Calu3 (cell line): ENCODE measurements at regions not wholly inside any gene's neighbourhood (a gene's known extent, or its start where the extent isn't known, plus 50 kb on each side); places are given as distances from the start of the nearest gene placed in this dataset.

Experiments
- BruUV-seq: library from RNA; stranded (reverse); fragments of 400-500 nt; replicated peaks from 2 replicates; lab custom pipeline; 2021; lab: Mats Ljungman, UMichigan
- CTCF ChIA-PET: fragments of 300-600 bp; sonication (Branson Sonifier 250); formaldehyde crosslinking; loops from one replicate; lab custom pipeline; 2022; ENCODE audit warnings: antibody characterized with exemption; lab: Charles Lee
- DNase-seq: peaks from one replicate; pipeline ENCODE4 v3.0.0; 2022
- H3K27ac Mint-ChIP-seq: one replicate; pipeline ENCODE4 v1.8.0; 2022; ENCODE audit warnings: mixed read lengths; ENCODE audit not compliant: unreplicated experiment
- H3K27me3 Mint-ChIP-seq: one replicate; pipeline ENCODE4 v1.8.0; 2022; ENCODE audit warnings: mixed read lengths; ENCODE audit not compliant: unreplicated experiment
- H3K36me3 Mint-ChIP-seq: one replicate; pipeline ENCODE4 v1.8.0; 2022; ENCODE audit warnings: mild to moderate bottlenecking, moderate library complexity, mixed read lengths; ENCODE audit not compliant: insufficient read depth, unreplicated experiment
- H3K4me1 Mint-ChIP-seq: one replicate; pipeline ENCODE4 v1.8.0; 2022; ENCODE audit warnings: mild to moderate bottlenecking, low read depth, mixed read lengths; ENCODE audit not compliant: unreplicated experiment
- H3K4me3 Mint-ChIP-seq: one replicate; pipeline ENCODE4 v1.8.0; 2022; ENCODE audit warnings: mild to moderate bottlenecking, low read depth, moderate library complexity, mixed read lengths; ENCODE audit not compliant: unreplicated experiment
- H3K9me3 Mint-ChIP-seq: one replicate; pipeline ENCODE4 v1.8.0; 2022; ENCODE audit warnings: low read depth, mixed read lengths; ENCODE audit not compliant: unreplicated experiment
- intact Hi-C: fragments of 100-400 bp; cut with micrococcal nuclease; formaldehyde crosslinking; loops from one replicate; pipeline ENCODE4 v1.10.0; 2022; ENCODE audit not compliant: unreplicated experiment
- TF ChIP-seq, protein P1 (sequence below): fragments of 200-600 bp; IDR thresholded peaks from one replicate; pipeline ENCODE4 v1.8.0; 2022; ENCODE audit warnings: antibody characterized with exemption; ENCODE audit not compliant: unreplicated experiment

DNA sequence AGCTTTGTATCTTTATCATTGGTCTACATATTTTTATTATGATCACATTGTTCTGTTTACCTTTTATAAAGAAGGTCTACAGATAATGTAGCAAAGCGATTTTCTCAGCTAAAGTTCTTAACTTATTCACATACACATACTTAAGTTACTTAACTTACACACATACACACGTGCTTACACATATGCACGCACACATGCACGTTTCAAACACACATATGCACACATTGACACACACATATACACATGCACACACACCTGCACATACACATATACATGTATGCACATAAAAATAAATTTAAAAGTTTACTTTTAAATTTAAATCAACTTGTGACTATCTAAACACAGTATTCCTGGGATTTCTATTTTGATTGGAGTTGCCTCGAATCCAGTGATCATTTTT, 1204.5 kb upstream of the SLC39A10 start:
- CTCF ChIA-PET, result no interaction called here
- Mint-ChIP-seq H3K4me3 (no peak overlapping the region), H3K36me3 (no peaks in the 10 kb centered on the region), H3K27me3 (no peaks in the 10 kb centered on the region), H3K9me3 (no peaks in the 10 kb centered on the region), H3K27ac (no peak overlapping the region), H3K4me1 (no peaks in the 10 kb centered on the region)
- intact Hi-C loops, result no loop called here
- TF ChIP-seq, protein P1, sequence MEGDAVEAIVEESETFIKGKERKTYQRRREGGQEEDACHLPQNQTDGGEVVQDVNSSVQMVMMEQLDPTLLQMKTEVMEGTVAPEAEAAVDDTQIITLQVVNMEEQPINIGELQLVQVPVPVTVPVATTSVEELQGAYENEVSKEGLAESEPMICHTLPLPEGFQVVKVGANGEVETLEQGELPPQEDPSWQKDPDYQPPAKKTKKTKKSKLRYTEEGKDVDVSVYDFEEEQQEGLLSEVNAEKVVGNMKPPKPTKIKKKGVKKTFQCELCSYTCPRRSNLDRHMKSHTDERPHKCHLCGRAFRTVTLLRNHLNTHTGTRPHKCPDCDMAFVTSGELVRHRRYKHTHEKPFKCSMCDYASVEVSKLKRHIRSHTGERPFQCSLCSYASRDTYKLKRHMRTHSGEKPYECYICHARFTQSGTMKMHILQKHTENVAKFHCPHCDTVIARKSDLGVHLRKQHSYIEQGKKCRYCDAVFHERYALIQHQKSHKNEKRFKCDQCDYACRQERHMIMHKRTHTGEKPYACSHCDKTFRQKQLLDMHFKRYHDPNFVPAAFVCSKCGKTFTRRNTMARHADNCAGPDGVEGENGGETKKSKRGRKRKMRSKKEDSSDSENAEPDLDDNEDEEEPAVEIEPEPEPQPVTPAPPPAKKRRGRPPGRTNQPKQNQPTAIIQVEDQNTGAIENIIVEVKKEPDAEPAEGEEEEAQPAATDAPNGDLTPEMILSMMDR, result no peak
- no TSS peak for BruUV-seq
- DNase-seq, result no peak

DNA sequence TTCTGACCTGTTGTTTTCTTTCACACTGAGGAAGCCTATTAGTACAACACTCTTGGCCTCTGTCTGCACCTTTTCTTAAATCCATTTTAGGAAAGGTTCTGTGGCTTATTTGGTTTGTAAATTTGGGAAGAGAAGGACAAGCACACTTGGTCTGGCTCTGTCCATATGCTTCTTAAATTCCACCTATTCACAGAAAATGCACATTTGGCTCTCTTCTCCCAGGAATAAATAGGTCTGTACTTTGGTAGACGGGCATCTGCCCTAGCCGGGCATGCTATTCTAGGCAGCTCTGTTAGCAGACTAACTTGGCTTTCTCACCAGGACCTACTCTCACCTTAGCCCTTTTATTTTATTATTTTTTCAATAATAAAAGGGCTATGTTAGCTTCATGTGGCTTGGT, 1211.8 kb upstream of the SLC39A10 start:
- intact Hi-C loops, result no loop called here
- no peak for DNase-seq
- TF ChIP-seq, protein P1, result no peak
- no peak overlapping the region for H3K27ac Mint-ChIP-seq
- H3K27me3 Mint-ChIP-seq, result no peaks in the 10 kb centered on the region
- no TSS peak for BruUV-seq
- CTCF ChIA-PET, result no interaction called here
- no peaks in the 10 kb centered on the region for H3K4me1 Mint-ChIP-seq
- peaks cover 11% of the 10 kb centered on the region for H3K9me3 Mint-ChIP-seq
- H3K4me3 Mint-ChIP-seq, result no peak overlapping the region
- no peaks in the 10 kb centered on the region for H3K36me3 Mint-ChIP-seq

DNA sequence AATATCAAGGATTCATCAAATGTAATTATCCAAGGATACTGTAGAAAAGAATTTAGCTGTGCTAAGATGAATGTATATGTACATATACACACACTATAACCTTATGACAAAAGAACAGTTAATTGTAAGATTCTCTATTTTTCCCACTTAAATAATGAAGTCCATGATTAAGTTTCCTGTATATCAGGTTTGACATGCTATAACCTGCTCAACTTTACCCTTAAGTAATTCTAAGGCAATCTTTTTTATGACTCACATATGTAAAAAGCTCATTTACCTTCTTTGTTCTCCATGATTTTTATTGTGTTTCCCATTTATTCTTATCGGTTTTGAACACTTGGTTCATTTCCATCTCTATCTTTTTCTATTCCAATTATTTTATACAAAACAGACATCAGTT, 1213.1 kb upstream of the SLC39A10 start:
- TF ChIP-seq, protein P1, result no peak
- H3K4me1 Mint-ChIP-seq, result no peaks in the 10 kb centered on the region
- no peaks in the 10 kb centered on the region for H3K27me3 Mint-ChIP-seq
- no peak overlapping the region for H3K4me3 Mint-ChIP-seq
- H3K27ac Mint-ChIP-seq, result no peak overlapping the region
- CTCF ChIA-PET, result no interaction called here
- DNase-seq, result no peak
- intact Hi-C loops, result no loop called here
- H3K9me3 Mint-ChIP-seq, result peaks cover 11% of the 10 kb centered on the region
- no TSS peak for BruUV-seq
- H3K36me3 Mint-ChIP-seq, result no peaks in the 10 kb centered on the region

DNA sequence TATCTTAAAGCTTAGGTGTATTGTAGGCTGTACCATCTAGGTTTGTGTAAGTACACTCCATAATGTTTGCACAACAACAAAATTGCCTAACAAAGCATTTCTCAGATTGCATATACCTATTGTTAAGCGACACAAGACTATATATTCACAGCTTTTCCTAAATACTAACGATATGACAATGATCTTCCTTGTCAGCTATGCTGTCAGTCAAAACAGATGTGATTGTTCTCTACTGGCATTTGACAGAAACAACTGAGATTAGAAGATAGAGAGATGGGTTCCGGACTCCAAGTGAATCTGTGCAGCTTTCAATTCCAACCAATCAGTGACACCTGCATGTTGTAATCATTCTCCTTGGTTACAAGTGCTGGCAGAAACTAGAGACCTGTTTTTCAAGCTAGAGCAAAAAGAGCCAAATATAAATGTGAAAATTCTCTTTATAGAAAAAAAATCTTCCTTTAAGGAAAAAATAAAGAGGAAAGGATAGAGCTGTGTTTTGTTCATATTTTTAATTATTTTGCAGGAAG, 1232.3 kb upstream of the SLC39A10 start:
- H3K9me3 Mint-ChIP-seq, result no peaks in the 10 kb centered on the region
- TF ChIP-seq, protein P1, result no peak
- H3K27ac Mint-ChIP-seq, result no peak overlapping the region
- H3K4me1 Mint-ChIP-seq, result no peaks in the 10 kb centered on the region
- no peaks in the 10 kb centered on the region for H3K36me3 Mint-ChIP-seq
- CTCF ChIA-PET, result no interaction called here
- H3K27me3 Mint-ChIP-seq, result no peaks in the 10 kb centered on the region
- no peak for DNase-seq
- no peak overlapping the region for H3K4me3 Mint-ChIP-seq
- intact Hi-C loops, result no loop called here
- no TSS peak for BruUV-seq
